Testis (tissue), 2 donors: ENCODE measurements at regions not wholly inside any gene's neighbourhood (a gene's known extent, or its start where the extent isn't known, plus 50 kb on each side); places are given as distances from the start of the nearest gene placed in this dataset.
"Not testable (repeated sequence)": the region's sequence is repeated elsewhere in the genome, so short reads cannot be mapped to it uniquely, and the experiment has no call there.

Experiments
- DNase-seq: peaks from one replicate; pipeline ENCODE4 v3.0.0-alpha.2; 2019
- H3K27ac ChIP-seq, 2 donors: fragments of 200-600 bp; sonication (generic); one replicate each; pipeline ENCODE4 v1.5.1; 2019
- H3K27me3 ChIP-seq: fragments of 200-600 bp; sonication (generic); one replicate; pipeline ENCODE4 v1.5.1; 2019
- H3K36me3 ChIP-seq: fragments of 200-600 bp; sonication (generic); one replicate; pipeline ENCODE4 v1.5.1; 2017; ENCODE audit warnings: low read depth; ENCODE audit errors: missing control alignments
- H3K4me1 ChIP-seq: fragments of 200-600 bp; sonication (generic); one replicate; pipeline ENCODE4 v1.5.1; 2019
- H3K4me3 ChIP-seq, 2 donors: fragments of 200-600 bp; sonication (generic); one replicate each; pipeline ENCODE4 v1.5.1; 2017 to 2019
- H3K9me3 ChIP-seq: fragments of 200-600 bp; sonication (generic); one replicate; pipeline ENCODE4 v1.5.1; 2017
- POLR2A ChIP-seq: fragments of 450-650 bp; IDR thresholded peaks from one replicate; pipeline ENCODE4 v1.6.1; 2017; ENCODE audit warnings: antibody characterized with exemption, mild to moderate bottlenecking, moderate library complexity
- WGBS, 2 donors: methylation state at CpG; one replicate each; pipeline ENCODE4 v1.1.5; 2018; 5-methylcytosine and 5-hydroxymethylcytosine counted together
- intact Hi-C: fragments of 100-400 bp; cut with DNase I; formaldehyde crosslinking; loops from one replicate; pipeline ENCODE4 v1.15.1; 2023; ENCODE audit warnings: low total_unique reads
- TF ChIP-seq, protein P1 (sequence below), 3 experiments: fragments of 450-650 bp in 2 of 3; fragments of 200-600 bp in 1 of 3; sonication (generic) in 1 of 3; IDR thresholded peaks; one replicate each; pipeline ENCODE4 v1.5.1; 2016 to 2019; ENCODE audit warnings: antibody characterized with exemption in 3 of 3, mild to moderate bottlenecking in 2 of 3, moderate library complexity in 1 of 3

- DNase-seq = no peak
Observed at GRCh38 chr3:22735373-22735772, 467.8 kb upstream of the UBE2E2 start.

DNA sequence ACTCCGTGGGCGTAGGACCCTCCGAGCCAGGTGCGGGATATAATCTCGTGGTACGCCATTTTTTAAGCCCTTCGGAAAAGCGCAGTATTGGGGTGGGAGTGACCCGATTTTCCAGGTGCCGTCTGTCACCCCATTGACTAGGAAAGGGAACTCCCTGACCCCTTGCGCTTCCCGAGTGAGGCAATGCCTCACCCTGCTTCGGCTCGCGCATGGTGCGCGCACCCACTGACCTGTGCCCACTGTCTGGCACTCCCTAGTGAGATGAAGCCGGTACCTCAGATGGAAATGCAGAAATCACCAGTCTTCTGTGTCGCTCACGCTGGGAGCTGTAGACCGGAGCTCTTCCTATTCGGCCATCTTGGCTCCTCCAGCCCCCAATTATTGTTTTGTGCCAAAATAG is 459.7 kb upstream of the UBE2E2 start:
- intact Hi-C loops, H3K27me3 ChIP-seq, H3K4me1 ChIP-seq, H3K36me3 ChIP-seq, H3K27ac ChIP-seq, DNase-seq, H3K4me3 ChIP-seq, H3K9me3 ChIP-seq: not testable (repeated sequence)
- WGBS, 2 donors = 92% methylated on average over 21 to 22 of the region's 22 CpGs

More at GRCh38 chr3:22735373-22735772, 467.8 kb upstream of the UBE2E2 start:
- intact Hi-C loops = no loop called here
- TF ChIP-seq, protein P1, sequence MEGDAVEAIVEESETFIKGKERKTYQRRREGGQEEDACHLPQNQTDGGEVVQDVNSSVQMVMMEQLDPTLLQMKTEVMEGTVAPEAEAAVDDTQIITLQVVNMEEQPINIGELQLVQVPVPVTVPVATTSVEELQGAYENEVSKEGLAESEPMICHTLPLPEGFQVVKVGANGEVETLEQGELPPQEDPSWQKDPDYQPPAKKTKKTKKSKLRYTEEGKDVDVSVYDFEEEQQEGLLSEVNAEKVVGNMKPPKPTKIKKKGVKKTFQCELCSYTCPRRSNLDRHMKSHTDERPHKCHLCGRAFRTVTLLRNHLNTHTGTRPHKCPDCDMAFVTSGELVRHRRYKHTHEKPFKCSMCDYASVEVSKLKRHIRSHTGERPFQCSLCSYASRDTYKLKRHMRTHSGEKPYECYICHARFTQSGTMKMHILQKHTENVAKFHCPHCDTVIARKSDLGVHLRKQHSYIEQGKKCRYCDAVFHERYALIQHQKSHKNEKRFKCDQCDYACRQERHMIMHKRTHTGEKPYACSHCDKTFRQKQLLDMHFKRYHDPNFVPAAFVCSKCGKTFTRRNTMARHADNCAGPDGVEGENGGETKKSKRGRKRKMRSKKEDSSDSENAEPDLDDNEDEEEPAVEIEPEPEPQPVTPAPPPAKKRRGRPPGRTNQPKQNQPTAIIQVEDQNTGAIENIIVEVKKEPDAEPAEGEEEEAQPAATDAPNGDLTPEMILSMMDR (IDR thresholded peaks at IDR 0.05) = no peak
- no peak for TF ChIP-seq POLR2A
- Histone ChIP-seq H3K4me3 (no peak overlapping the region), H3K4me1 (no peaks in the 10 kb centered on the region), H3K27me3 (no peaks in the 10 kb centered on the region), H3K9me3 (no peaks in the 10 kb centered on the region), H3K36me3 (no peaks in the 10 kb centered on the region), H3K27ac (no peak overlapping the region)

- TF ChIP-seq POLR2A = no peak
- TF ChIP-seq, protein P1 (IDR thresholded peaks at IDR 0.05) = no peak
- Histone ChIP-seq H3K36me3 (no peaks in the 10 kb centered on the region), H3K27me3 (no peaks in the 10 kb centered on the region), H3K27ac (no peak overlapping the region), H3K4me1 (no peaks in the 10 kb centered on the region), H3K9me3 (no peaks in the 10 kb centered on the region), H3K4me3 (no peak overlapping the region)
- DNase-seq = no peak
- intact Hi-C loops = no loop called here
Observed at GRCh38 chr3:22745321-22745720, 457.8 kb upstream of the UBE2E2 start.

DNA sequence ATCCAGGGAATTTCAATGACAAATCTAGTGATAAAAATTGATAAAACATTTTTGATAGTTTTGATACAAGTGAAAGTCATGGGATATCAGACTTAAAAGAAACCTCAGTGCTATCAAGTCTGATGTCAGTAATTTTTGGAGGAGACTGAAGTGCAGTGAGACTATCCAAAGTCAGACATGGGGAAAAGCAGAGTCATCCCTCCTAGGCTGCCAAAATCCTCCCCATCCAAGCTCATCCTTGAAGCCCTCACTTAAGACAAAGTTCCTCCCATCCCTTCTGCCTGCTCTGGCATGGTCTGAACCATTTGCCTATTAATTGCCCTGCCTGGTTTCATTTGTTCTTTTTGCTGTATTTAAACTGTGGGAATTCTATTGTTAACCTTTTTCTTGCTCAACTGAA is 456.9 kb upstream of the UBE2E2 start:
- no peaks in the 10 kb centered on the region for H3K4me1 ChIP-seq
- TF ChIP-seq POLR2A = no peak
- TF ChIP-seq, protein P1 (IDR thresholded peaks at IDR 0.05) = no peak
- no peak for DNase-seq
- H3K27ac ChIP-seq = no peak overlapping the region
- H3K4me3 ChIP-seq = no peak overlapping the region
- H3K9me3 ChIP-seq = no peaks in the 10 kb centered on the region
- intact Hi-C loops = no loop called here
- H3K27me3 ChIP-seq = no peaks in the 10 kb centered on the region
- H3K36me3 ChIP-seq = no peaks in the 10 kb centered on the region

DNA sequence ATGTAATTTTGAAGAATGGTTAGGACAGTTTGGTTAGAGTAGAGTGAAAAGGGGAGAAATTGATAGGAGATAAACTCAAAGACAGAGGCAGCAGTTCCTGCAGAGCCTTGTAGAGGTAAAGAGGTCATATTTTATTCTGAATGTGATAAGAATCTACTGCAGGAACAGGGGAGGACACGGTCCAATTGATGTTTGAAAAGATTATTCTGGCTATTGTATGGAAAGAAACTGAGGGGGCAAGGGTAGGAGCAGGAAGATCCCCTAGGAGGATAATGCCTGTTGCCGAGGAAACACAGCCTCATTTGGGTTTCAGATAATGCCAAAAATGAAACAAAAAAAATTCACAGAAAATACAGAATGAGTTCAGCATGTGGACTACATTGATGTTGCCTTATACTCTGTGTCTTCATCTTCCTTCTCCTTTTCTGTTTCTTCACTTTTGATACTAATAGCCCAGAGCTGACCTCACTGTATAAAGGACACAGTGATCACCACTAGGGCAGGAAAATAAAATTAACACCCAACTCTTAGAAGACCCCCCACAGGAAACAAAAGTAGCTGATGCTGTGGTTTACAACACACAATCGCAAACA is 454.6 kb upstream of the UBE2E2 start:
- no peak for DNase-seq
- no peak for TF ChIP-seq POLR2A
- TF ChIP-seq, protein P1 (IDR thresholded peaks at IDR 0.05) = no peak
- Histone ChIP-seq H3K36me3 (no peaks in the 10 kb centered on the region), H3K27me3 (no peaks in the 10 kb centered on the region), H3K9me3 (no peaks in the 10 kb centered on the region), H3K27ac (no peak overlapping the region), H3K4me1 (no peaks in the 10 kb centered on the region), H3K4me3 (no peak overlapping the region)
- intact Hi-C loops = no loop called here
- 33 to 35% methylated on average over 3 of the region's 3 CpGs for WGBS, 2 donors
